ENCODE measurements at regions not wholly inside any gene's neighbourhood (a gene's known extent, or its start where the extent isn't known, plus 50 kb on each side); places are given as distances from the start of the nearest gene placed in this dataset.
A peak's percentile ranks its signal among the peaks of the same experiment; 100 is the strongest.

DNA sequence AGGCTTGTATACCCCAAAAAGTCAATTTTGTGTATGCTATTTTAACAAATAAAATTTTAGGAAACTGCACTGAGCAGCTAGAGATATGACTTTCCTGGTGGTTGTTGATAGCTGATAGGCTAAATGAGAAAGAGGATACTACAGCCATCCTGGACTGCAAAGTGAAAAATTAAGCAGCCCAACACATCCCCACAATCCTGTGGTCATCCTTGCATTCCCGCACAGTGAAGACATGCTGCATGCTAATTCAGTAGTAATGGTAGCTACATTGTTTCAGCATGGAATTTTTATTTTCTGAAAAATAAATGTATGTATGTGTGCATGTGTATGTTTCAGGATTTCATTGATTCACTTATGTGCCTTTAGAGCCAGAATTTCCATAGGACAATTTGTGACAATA is 124.2 kb upstream of the CCDC68 start:
- no peak for TF ChIP-seq ZNF8 (CRISPR knock-in tag; IDR thresholded peaks at IDR 0.05)
- TF ChIP-seq RARB (CRISPR knock-in tag; IDR thresholded peaks at IDR 0.05): no peak
- no peak for TF ChIP-seq PPARA (CRISPR knock-in tag; IDR thresholded peaks at IDR 0.05; ENCODE audit: borderline replicate concordance)
- no peak for TF ChIP-seq ISL1 (CRISPR knock-in tag; IDR thresholded peaks at IDR 0.05)
- no peak for TF ChIP-seq GLIS3 (CRISPR knock-in tag; IDR thresholded peaks at IDR 0.05)
- TF ChIP-seq, protein P1, sequence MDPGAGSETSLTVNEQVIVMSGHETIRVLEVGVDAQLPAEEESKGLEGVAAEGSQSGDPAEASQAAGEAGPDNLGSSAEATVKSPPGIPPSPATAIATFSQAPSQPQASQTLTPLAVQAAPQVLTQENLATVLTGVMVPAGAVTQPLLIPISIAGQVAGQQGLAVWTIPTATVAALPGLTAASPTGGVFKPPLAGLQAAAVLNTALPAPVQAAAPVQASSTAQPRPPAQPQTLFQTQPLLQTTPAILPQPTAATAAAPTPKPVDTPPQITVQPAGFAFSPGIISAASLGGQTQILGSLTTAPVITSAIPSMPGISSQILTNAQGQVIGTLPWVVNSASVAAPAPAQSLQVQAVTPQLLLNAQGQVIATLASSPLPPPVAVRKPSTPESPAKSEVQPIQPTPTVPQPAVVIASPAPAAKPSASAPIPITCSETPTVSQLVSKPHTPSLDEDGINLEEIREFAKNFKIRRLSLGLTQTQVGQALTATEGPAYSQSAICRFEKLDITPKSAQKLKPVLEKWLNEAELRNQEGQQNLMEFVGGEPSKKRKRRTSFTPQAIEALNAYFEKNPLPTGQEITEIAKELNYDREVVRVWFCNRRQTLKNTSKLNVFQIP (CRISPR knock-in tag; IDR thresholded peaks at IDR 0.05; ENCODE audit: borderline replicate concordance, low read depth): no peak
- no peak for TF ChIP-seq CSDC2 (CRISPR knock-in tag; IDR thresholded peaks at IDR 0.05)
- TF ChIP-seq PATZ1 (CRISPR knock-in tag; IDR thresholded peaks at IDR 0.05; ENCODE audit: borderline replicate concordance): no peak
- TF ChIP-seq TOX (CRISPR knock-in tag; IDR thresholded peaks at IDR 0.05; ENCODE audit: borderline replicate concordance): no peak
- TF ChIP-seq ARNTL (CRISPR knock-in tag; IDR thresholded peaks at IDR 0.05; ENCODE audit: borderline replicate concordance, low read depth): no peak
- no peak for TF ChIP-seq ESRRG (CRISPR knock-in tag; IDR thresholded peaks at IDR 0.05)
- no peak for TF ChIP-seq ZC3H10 (CRISPR knock-in tag; IDR thresholded peaks at IDR 0.05)
- no peak for TF ChIP-seq ZFP3 (CRISPR knock-in tag; IDR thresholded peaks at IDR 0.05)
- no peak for TF ChIP-seq OSR1 (CRISPR knock-in tag; IDR thresholded peaks at IDR 0.05)
- TF ChIP-seq ZNF70 (CRISPR knock-in tag; IDR thresholded peaks at IDR 0.05): no peak
- no peak for TF ChIP-seq TCF4 (CRISPR knock-in tag; IDR thresholded peaks at IDR 0.05; ENCODE audit: borderline replicate concordance)
- no peak for TF ChIP-seq ZNF565 (CRISPR knock-in tag; conservative IDR thresholded peaks at IDR 0.05; ENCODE audit: low read depth)
- no peak for TF ChIP-seq TSHZ2 (CRISPR knock-in tag; IDR thresholded peaks at IDR 0.05)
- no peak for TF ChIP-seq SNAI2 (CRISPR knock-in tag; IDR thresholded peaks at IDR 0.05)
- no peak for TF ChIP-seq ZFP30 (CRISPR knock-in tag; IDR thresholded peaks at IDR 0.05)
- peak; percentile 76 for ATAC-seq

GRCh38 chr18:55079481-55080355 is 120.5 kb upstream of the CCDC68 start:
- TF ChIP-seq GLIS3 (CRISPR knock-in tag; IDR thresholded peaks at IDR 0.05): no peak
- no peak for TF ChIP-seq SNAI2 (CRISPR knock-in tag; IDR thresholded peaks at IDR 0.05)
- no peak for TF ChIP-seq ESRRG (CRISPR knock-in tag; IDR thresholded peaks at IDR 0.05)
- no peak for TF ChIP-seq ZFP30 (CRISPR knock-in tag; IDR thresholded peaks at IDR 0.05)
- no peak for TF ChIP-seq CSDC2 (CRISPR knock-in tag; IDR thresholded peaks at IDR 0.05)
- no peak for TF ChIP-seq PPARA (CRISPR knock-in tag; IDR thresholded peaks at IDR 0.05; ENCODE audit: borderline replicate concordance)
- TF ChIP-seq ZNF70 (CRISPR knock-in tag; IDR thresholded peaks at IDR 0.05): no peak
- TF ChIP-seq ZC3H10 (CRISPR knock-in tag; IDR thresholded peaks at IDR 0.05): no peak
- TF ChIP-seq, protein P1 (CRISPR knock-in tag; IDR thresholded peaks at IDR 0.05; ENCODE audit: borderline replicate concordance, low read depth): no peak
- TF ChIP-seq ISL1 (CRISPR knock-in tag; IDR thresholded peaks at IDR 0.05): no peak
- no peak for TF ChIP-seq TSHZ2 (CRISPR knock-in tag; IDR thresholded peaks at IDR 0.05)
- no peak for TF ChIP-seq BACH2 (CRISPR knock-in tag; IDR thresholded peaks at IDR 0.05; ENCODE audit: borderline replicate concordance)
- ATAC-seq: no peak
